ENCODE measurements at regions not wholly inside any gene's neighbourhood (a gene's known extent, or its start where the extent isn't known, plus 50 kb on each side); places are given as distances from the start of the nearest gene placed in this dataset.

GRCh38 chr12:115407036-115407435 lies 723.1 kb upstream of the TBX3 start:
- CTCF ChIA-PET: no interaction called here
- WGBS (ENCODE audit: insufficient coverage): 87% methylated on average over 3 of the region's 6 CpGs

GRCh38 chr12:115405471-115405860 lies 721.5 kb upstream of the TBX3 start:
- Histone ChIP-seq H3K27ac (ENCODE audit: insufficient read depth in 1 of 2, low read depth in 1 of 2, low read length in 2 of 2, poor library complexity in 1 of 2, severe bottlenecking in 2 of 2) (no peak overlapping the region), H3K4me1 (ENCODE audit: control extremely low read depth in 1 of 4, control insufficient read depth in 4 of 4, insufficient read depth in 4 of 4, low read length in 3 of 4) (no peaks in the 10 kb centered on the region), H3K36me3 (ENCODE audit: control insufficient read depth in 4 of 4, insufficient read depth in 4 of 4, low read length in 3 of 4) (no peaks in the 10 kb centered on the region), H3K9me3 (ENCODE audit: control extremely low read depth in 1 of 5, control insufficient read depth in 4 of 5, insufficient read depth in 2 of 5, low read depth in 1 of 5, low read length in 4 of 5) (peaks cover 0 to 1% (median 0%) of the 10 kb centered on the region in 5 experiments), H3K27me3 (replicated peaks in 2 of 5; ENCODE audit: control insufficient read depth in 4 of 5, insufficient read depth in 5 of 5, low read length in 4 of 5) (no peaks in the 10 kb centered on the region), H3K4me3 (ENCODE audit: control insufficient read depth in 1 of 7, extremely low read depth in 1 of 7, insufficient read depth in 4 of 7, low read depth in 2 of 7, low read length in 6 of 7) (no peak overlapping the region)
- POLR2A ChIA-PET: no interaction called here
- no peak for DNase-seq
- 100% methylated on average over 2 of the region's 4 CpGs for WGBS (ENCODE audit: insufficient coverage)
- CTCF ChIA-PET: interaction anchor here (0.7 kb wide), 1 partner anchor 9 kb away, joined by 3 read pairs; no protein-coding TSS in a partner anchor

More at GRCh38 chr12:115407036-115407435, 723.1 kb upstream of the TBX3 start:
- peaks cover 0 to 1% (median 0%) of the 10 kb centered on the region in 5 experiments for H3K9me3 ChIP-seq (ENCODE audit: control extremely low read depth in 1 of 5, control insufficient read depth in 4 of 5, insufficient read depth in 2 of 5, low read depth in 1 of 5, low read length in 4 of 5)
- no peaks in the 10 kb centered on the region for H3K36me3 ChIP-seq (ENCODE audit: control insufficient read depth in 4 of 4, insufficient read depth in 4 of 4, low read length in 3 of 4)
- peaks cover 0 to 7% (median 0%) of the 10 kb centered on the region in 5 experiments for H3K27me3 ChIP-seq (replicated peaks in 2 of 5; ENCODE audit: control insufficient read depth in 4 of 5, insufficient read depth in 5 of 5, low read length in 4 of 5)
- no peak overlapping the region for H3K4me3 ChIP-seq (ENCODE audit: control insufficient read depth in 1 of 7, extremely low read depth in 1 of 7, insufficient read depth in 4 of 7, low read depth in 2 of 7, low read length in 6 of 7)
- H3K27ac ChIP-seq (ENCODE audit: insufficient read depth in 1 of 2, low read depth in 1 of 2, low read length in 2 of 2, poor library complexity in 1 of 2, severe bottlenecking in 2 of 2): no peak overlapping the region
- DNase-seq: no peak
- POLR2A ChIA-PET: no interaction called here
- no peaks in the 10 kb centered on the region for H3K4me1 ChIP-seq (ENCODE audit: control extremely low read depth in 1 of 4, control insufficient read depth in 4 of 4, insufficient read depth in 4 of 4, low read length in 3 of 4)

GRCh38 chr12:115404761-115405470 lies 720.9 kb upstream of the TBX3 start:
- Histone ChIP-seq H3K4me3 (ENCODE audit: control insufficient read depth in 1 of 7, extremely low read depth in 1 of 7, insufficient read depth in 4 of 7, low read depth in 2 of 7, low read length in 6 of 7) (no peak overlapping the region), H3K4me1 (ENCODE audit: control extremely low read depth in 1 of 4, control insufficient read depth in 4 of 4, insufficient read depth in 4 of 4, low read length in 3 of 4) (no peaks in the 10 kb centered on the region), H3K9me3 (ENCODE audit: control extremely low read depth in 1 of 5, control insufficient read depth in 4 of 5, insufficient read depth in 2 of 5, low read depth in 1 of 5, low read length in 4 of 5) (peaks cover 0 to 1% (median 0%) of the 10 kb centered on the region in 5 experiments), H3K27ac (ENCODE audit: insufficient read depth in 1 of 2, low read depth in 1 of 2, low read length in 2 of 2, poor library complexity in 1 of 2, severe bottlenecking in 2 of 2) (no peak overlapping the region), H3K27me3 (replicated peaks in 2 of 5; ENCODE audit: control insufficient read depth in 4 of 5, insufficient read depth in 5 of 5, low read length in 4 of 5) (no peaks in the 10 kb centered on the region), H3K36me3 (ENCODE audit: control insufficient read depth in 4 of 4, insufficient read depth in 4 of 4, low read length in 3 of 4) (no peaks in the 10 kb centered on the region)
- no peak for DNase-seq
- 83% methylated on average over 7 of the region's 9 CpGs for WGBS (ENCODE audit: insufficient coverage)
- ChIA-PET POLR2A (no interaction called here), CTCF (no interaction called here)

- POLR2A ChIA-PET: no interaction called here
- H3K27ac ChIP-seq (ENCODE audit: insufficient read depth in 1 of 2, low read depth in 1 of 2, low read length in 2 of 2, poor library complexity in 1 of 2, severe bottlenecking in 2 of 2): no peak overlapping the region
- H3K9me3 ChIP-seq (ENCODE audit: control extremely low read depth in 1 of 5, control insufficient read depth in 4 of 5, insufficient read depth in 2 of 5, low read depth in 1 of 5, low read length in 4 of 5): peaks cover 0 to 1% (median 0%) of the 10 kb centered on the region in 5 experiments
- H3K4me3 ChIP-seq (ENCODE audit: control insufficient read depth in 1 of 7, extremely low read depth in 1 of 7, insufficient read depth in 4 of 7, low read depth in 2 of 7, low read length in 6 of 7): no peak overlapping the region
- 91% methylated on average over 2 of the region's 5 CpGs for WGBS (ENCODE audit: insufficient coverage)
- no peaks in the 10 kb centered on the region for H3K36me3 ChIP-seq (ENCODE audit: control insufficient read depth in 4 of 4, insufficient read depth in 4 of 4, low read length in 3 of 4)
- CTCF ChIA-PET: no interaction called here
- no peaks in the 10 kb centered on the region for H3K27me3 ChIP-seq (replicated peaks in 2 of 5; ENCODE audit: control insufficient read depth in 4 of 5, insufficient read depth in 5 of 5, low read length in 4 of 5)
- H3K4me1 ChIP-seq (ENCODE audit: control extremely low read depth in 1 of 4, control insufficient read depth in 4 of 4, insufficient read depth in 4 of 4, low read length in 3 of 4): no peaks in the 10 kb centered on the region
- DNase-seq: no peak
These were observed 719.7 kb upstream of the TBX3 start for GRCh38 chr12:115403689-115404088.

- Histone ChIP-seq H3K27me3 (replicated peaks in 2 of 5; ENCODE audit: control insufficient read depth in 4 of 5, insufficient read depth in 5 of 5, low read length in 4 of 5) (peaks cover 0 to 2% (median 0%) of the 10 kb centered on the region in 5 experiments), H3K27ac (ENCODE audit: insufficient read depth in 1 of 2, low read depth in 1 of 2, low read length in 2 of 2, poor library complexity in 1 of 2, severe bottlenecking in 2 of 2) (no peak overlapping the region), H3K4me3 (ENCODE audit: control insufficient read depth in 1 of 7, extremely low read depth in 1 of 7, insufficient read depth in 4 of 7, low read depth in 2 of 7, low read length in 6 of 7) (no peak overlapping the region), H3K36me3 (ENCODE audit: control insufficient read depth in 4 of 4, insufficient read depth in 4 of 4, low read length in 3 of 4) (no peaks in the 10 kb centered on the region), H3K9me3 (ENCODE audit: control extremely low read depth in 1 of 5, control insufficient read depth in 4 of 5, insufficient read depth in 2 of 5, low read depth in 1 of 5, low read length in 4 of 5) (peaks cover 0 to 1% (median 0%) of the 10 kb centered on the region in 5 experiments), H3K4me1 (ENCODE audit: control extremely low read depth in 1 of 4, control insufficient read depth in 4 of 4, insufficient read depth in 4 of 4, low read length in 3 of 4) (no peaks in the 10 kb centered on the region)
- no peak for DNase-seq
- ChIA-PET POLR2A (no interaction called here), CTCF (no interaction called here)
- WGBS (ENCODE audit: insufficient coverage): 100% methylated on average over 1 of the region's 2 CpGs
These were observed 719.3 kb upstream of the TBX3 start for GRCh38 chr12:115403253-115403652.

- ChIA-PET CTCF (no interaction called here), POLR2A (no interaction called here)
- H3K27ac ChIP-seq (ENCODE audit: insufficient read depth in 1 of 2, low read depth in 1 of 2, low read length in 2 of 2, poor library complexity in 1 of 2, severe bottlenecking in 2 of 2): no peak overlapping the region
- 92% methylated on average over 7 of the region's 9 CpGs for WGBS (ENCODE audit: insufficient coverage)
- no peak overlapping the region for H3K4me3 ChIP-seq (ENCODE audit: control insufficient read depth in 1 of 7, extremely low read depth in 1 of 7, insufficient read depth in 4 of 7, low read depth in 2 of 7, low read length in 6 of 7)
- peaks cover 0 to 2% (median 0%) of the 10 kb centered on the region in 5 experiments for H3K27me3 ChIP-seq (replicated peaks in 2 of 5; ENCODE audit: control insufficient read depth in 4 of 5, insufficient read depth in 5 of 5, low read length in 4 of 5)
- H3K36me3 ChIP-seq (ENCODE audit: control insufficient read depth in 4 of 4, insufficient read depth in 4 of 4, low read length in 3 of 4): no peaks in the 10 kb centered on the region
- H3K4me1 ChIP-seq (ENCODE audit: control extremely low read depth in 1 of 4, control insufficient read depth in 4 of 4, insufficient read depth in 4 of 4, low read length in 3 of 4): no peaks in the 10 kb centered on the region
- no peak for DNase-seq
- peaks cover 0 to 1% (median 0%) of the 10 kb centered on the region in 5 experiments for H3K9me3 ChIP-seq (ENCODE audit: control extremely low read depth in 1 of 5, control insufficient read depth in 4 of 5, insufficient read depth in 2 of 5, low read depth in 1 of 5, low read length in 4 of 5)
These were observed 718.6 kb upstream of the TBX3 start for GRCh38 chr12:115402443-115403180.

GRCh38 chr12:115401761-115402160 lies 717.8 kb upstream of the TBX3 start:
- H3K4me3 ChIP-seq (ENCODE audit: control insufficient read depth in 1 of 7, extremely low read depth in 1 of 7, insufficient read depth in 4 of 7, low read depth in 2 of 7, low read length in 6 of 7): no peak overlapping the region
- peaks cover 0 to 2% (median 0%) of the 10 kb centered on the region in 5 experiments for H3K27me3 ChIP-seq (replicated peaks in 2 of 5; ENCODE audit: control insufficient read depth in 4 of 5, insufficient read depth in 5 of 5, low read length in 4 of 5)
- ChIA-PET CTCF (no interaction called here), POLR2A (no interaction called here)
- DNase-seq: no peak
- H3K9me3 ChIP-seq (ENCODE audit: control extremely low read depth in 1 of 5, control insufficient read depth in 4 of 5, insufficient read depth in 2 of 5, low read depth in 1 of 5, low read length in 4 of 5): peaks cover 0 to 4% (median 1%) of the 10 kb centered on the region in 5 experiments
- H3K27ac ChIP-seq (ENCODE audit: insufficient read depth in 1 of 2, low read depth in 1 of 2, low read length in 2 of 2, poor library complexity in 1 of 2, severe bottlenecking in 2 of 2): no peak overlapping the region
- H3K36me3 ChIP-seq (ENCODE audit: control insufficient read depth in 4 of 4, insufficient read depth in 4 of 4, low read length in 3 of 4): no peaks in the 10 kb centered on the region
- H3K4me1 ChIP-seq (ENCODE audit: control extremely low read depth in 1 of 4, control insufficient read depth in 4 of 4, insufficient read depth in 4 of 4, low read length in 3 of 4): no peaks in the 10 kb centered on the region
- 100% methylated on average over 1 of the region's 3 CpGs for WGBS (ENCODE audit: insufficient coverage)
